Neuron (in vitro differentiated cells): ENCODE measurements at regions not wholly inside any gene's neighbourhood (a gene's known extent, or its start where the extent isn't known, plus 50 kb on each side); places are given as distances from the start of the nearest gene placed in this dataset.
A peak's percentile ranks its signal among the peaks of the same experiment; 100 is the strongest.
"Not testable (repeated sequence)": the region's sequence is repeated elsewhere in the genome, so short reads cannot be mapped to it uniquely, and the experiment has no call there.

Source experiments
- H2AFZ ChIP-seq: one replicate; pipeline ENCODE4 v1.6.1; 2013; ENCODE audit warnings: low read depth, mild to moderate bottlenecking, inconsistent platforms, low read length, moderate library complexity
- H3K27me3 ChIP-seq: one replicate; pipeline ENCODE4 v1.6.1; 2013; ENCODE audit warnings: low read length; ENCODE audit not compliant: insufficient read depth
- H3K36me3 ChIP-seq: one replicate; pipeline ENCODE4 v1.6.1; 2013; ENCODE audit warnings: low read length; ENCODE audit not compliant: insufficient read depth
- H3K4me1 ChIP-seq: one replicate; pipeline ENCODE4 v1.6.1; 2013; ENCODE audit warnings: low read length; ENCODE audit not compliant: insufficient read depth
- H3K4me3 ChIP-seq: 2 replicates; pipeline ENCODE4 v1.5.1; 2013; ENCODE audit warnings: mild to moderate bottlenecking, low read length, moderate library complexity
- H3K9me3 ChIP-seq: one replicate; pipeline ENCODE4 v1.6.1; 2013; ENCODE audit warnings: low read length

DNA sequence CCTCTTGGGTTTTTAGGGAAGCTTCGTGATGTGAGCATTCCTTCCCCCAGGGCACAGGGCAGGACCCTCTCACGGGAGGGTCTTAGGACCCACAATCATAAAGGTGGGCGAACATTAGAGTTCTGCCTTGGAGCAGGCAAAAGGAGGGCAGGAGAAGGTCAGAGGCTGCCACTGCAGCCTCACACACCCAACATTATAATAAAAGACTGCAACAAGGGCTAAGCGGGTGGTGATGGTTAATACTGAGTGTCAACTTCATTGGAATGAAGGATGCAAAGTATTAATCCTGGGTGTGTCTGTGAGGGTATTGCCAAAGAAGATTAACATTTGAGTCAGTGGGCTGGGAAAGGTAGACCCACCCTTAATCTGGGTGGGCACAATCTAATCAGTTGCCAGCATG, 206.6 kb upstream of the C2CD4B start:
- not testable (repeated sequence) for H3K4me3 ChIP-seq, H3K27me3 ChIP-seq, H3K4me1 ChIP-seq, H2AFZ ChIP-seq, H3K36me3 ChIP-seq, H3K9me3 ChIP-seq

DNA sequence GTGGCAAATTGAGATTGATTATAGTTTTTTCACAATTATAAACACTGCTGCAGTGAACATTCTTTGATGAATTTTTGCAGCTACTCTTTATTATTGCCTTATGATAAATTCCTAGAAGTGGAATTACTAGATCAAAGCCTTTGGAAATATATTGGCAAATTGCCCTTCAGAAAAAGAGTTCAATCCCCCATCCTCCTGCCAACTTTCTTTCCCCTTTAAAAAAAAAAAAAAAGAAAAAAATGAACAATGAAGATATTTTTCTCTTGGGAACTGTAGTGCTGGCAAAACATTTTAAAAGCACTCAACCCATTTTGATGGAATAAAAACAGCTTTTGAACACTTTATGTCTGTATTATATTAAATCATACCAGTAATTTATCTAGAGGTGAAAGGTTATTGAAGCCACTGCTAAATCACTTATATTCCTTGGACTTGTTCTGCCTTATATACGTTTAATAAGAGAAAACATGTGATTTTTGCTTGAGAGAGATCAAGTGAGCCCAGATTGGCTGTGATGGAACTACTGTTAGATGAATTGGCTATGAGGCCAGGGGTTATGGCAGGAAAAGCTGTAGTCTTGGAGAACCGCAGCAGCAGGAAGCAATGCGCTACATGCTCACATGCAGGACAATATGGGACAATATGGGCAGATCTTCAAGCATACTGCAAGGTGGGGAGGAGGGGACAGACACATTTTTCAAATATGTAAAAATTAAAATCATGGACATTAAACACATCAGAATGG, 212.8 kb upstream of the C2CD4B start:
- Histone ChIP-seq H3K36me3 (no peaks in the 10 kb centered on the region), H2AFZ (no peak overlapping the region), H3K4me1 (no peaks in the 10 kb centered on the region), H3K27me3 (peaks cover 4% of the 10 kb centered on the region), H3K4me3 (no peak overlapping the region), H3K9me3 (no peaks in the 10 kb centered on the region)

DNA sequence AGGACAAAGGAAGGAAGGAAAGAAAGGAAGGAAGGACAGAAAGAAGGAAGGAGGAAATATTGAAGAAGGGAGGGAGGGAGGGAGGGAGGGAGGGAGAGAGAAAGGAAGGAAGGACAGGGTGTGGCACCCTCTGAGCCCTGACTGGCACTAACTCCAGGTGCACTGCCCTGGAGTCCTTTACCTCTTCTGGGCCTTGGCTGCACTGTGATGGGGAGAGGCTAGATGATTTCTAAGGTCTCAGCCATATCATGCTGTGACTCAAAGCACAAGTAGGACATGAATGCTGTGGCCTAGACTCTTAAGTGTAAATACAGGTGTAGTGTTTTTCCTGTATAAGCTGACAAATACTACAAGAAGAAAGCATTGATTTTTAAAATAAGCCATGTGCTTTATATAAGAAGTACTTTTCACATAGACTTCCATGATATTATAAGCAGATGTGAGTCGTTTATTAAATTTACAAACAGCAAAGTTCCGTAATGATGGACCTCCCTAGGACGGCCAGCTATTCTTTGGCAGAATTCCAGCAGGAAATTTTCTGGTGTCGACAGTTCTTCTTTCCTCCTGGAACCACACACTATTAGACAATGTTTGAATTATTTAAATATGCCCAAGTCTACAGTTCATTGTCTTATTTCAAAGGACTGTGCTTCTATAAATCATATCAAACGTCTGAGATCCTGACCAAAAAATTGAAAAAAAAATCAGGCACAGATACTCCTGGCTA, 213.8 kb upstream of the C2CD4B start:
- Histone ChIP-seq H3K27me3 (peaks cover 4% of the 10 kb centered on the region), H3K9me3 (no peaks in the 10 kb centered on the region), H3K4me3 (no peak overlapping the region), H3K4me1 (no peaks in the 10 kb centered on the region), H3K36me3 (no peaks in the 10 kb centered on the region), H2AFZ (no peak overlapping the region)

DNA sequence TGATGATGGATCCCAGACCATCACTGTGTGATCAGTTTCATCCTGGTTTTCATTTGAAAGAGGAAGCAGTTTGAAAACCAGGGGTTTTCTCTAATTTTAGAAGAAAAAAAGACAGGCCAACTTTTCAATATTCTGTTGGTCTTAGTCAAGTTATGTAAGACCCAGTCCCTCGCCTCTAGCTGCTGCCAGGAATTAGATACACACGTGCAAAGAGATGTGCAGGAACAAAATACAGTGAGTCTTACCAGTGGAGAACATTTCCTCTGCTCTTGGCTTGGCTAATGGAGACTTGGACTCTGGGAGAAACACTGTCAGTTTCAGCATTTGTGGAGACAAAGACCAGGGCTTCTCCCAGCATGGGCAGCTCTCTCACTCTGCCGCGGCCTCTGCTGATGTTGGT, 214.9 kb upstream of the C2CD4B start:
- Histone ChIP-seq H3K36me3 (no peaks in the 10 kb centered on the region), H3K9me3 (no peaks in the 10 kb centered on the region), H3K27me3 (peaks cover 4% of the 10 kb centered on the region), H2AFZ (no peak overlapping the region), H3K4me1 (no peaks in the 10 kb centered on the region), H3K4me3 (no peak overlapping the region)

DNA sequence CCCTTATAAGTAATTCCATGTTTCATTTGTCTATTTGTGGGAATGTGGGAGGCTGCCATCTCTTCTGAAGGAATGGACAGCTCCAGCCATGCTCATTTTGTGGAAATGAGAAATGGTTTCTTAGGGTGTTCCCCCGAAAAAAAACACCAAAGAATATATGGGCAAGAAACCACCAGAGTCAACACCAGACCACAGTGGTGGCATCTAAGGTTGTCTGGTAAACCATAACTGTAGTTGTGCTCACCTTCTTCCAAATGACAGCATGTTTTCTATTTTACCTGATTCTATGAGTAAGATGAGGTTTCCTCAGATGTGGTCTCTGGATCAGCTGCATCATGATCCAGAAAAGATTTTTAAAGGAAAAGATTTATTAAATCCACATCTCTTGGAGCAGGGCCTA, 217.0 kb upstream of the C2CD4B start:
- H3K4me3 ChIP-seq = no peak overlapping the region
- H3K9me3 ChIP-seq = no peaks in the 10 kb centered on the region

DNA sequence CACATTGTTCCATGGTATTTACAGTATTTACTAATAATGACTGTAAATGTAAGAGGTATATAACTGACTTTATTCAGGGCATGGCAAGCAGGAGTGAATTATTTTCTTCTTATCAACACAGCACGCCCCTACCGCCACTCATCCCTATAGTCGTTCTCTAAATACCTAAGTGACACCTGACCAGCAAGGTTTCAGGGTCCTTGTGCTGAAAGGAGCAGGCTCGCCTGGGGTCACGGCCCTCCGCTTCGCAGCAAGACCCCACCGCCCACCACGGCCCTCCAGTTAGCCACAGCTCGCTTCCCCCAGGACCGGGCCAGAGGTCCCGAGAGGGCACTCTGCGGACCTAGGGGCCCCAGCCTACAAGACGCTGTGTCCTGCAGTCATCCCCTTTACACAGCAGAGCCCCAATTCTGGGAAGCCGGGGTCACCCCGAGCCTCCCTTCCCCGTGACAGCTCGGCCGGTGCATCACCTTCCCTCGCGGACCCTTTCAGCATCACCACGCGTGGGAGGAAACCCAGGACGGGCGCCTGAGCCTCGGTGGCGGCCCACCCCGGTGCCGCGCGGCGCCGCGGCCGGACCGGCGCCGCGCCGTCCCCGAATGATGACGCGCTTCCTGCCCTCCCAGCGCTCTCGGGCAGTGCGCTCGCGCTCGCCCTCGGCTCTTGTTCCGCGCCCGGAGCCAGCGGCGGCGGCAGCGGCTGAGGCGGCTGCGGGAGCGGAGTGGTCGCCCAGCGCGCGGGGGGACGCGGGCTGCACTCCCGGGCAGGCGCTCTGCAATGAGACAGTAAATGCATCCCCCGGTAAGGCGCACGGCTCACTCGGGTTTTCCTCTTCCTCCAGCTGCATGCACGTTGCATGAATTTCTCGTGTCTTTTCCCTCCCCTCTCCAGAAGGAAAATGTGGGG, 225.1 kb upstream of the C2CD4B start, which contains the start of gene TLN2:
TLN2 (plus strand) TSS at position 666 of the 906 bp plus-strand sequence.
- Histone ChIP-seq H3K4me1 (peaks cover 22% of the 10 kb centered on the region), H3K4me3 (peak within 1 kb of the TSS; percentile 84), H3K36me3 (no peaks in the 10 kb centered on the region), H2AFZ (peak within 1 kb of the TSS; percentile 78), H3K27me3 (no peaks in the 10 kb centered on the region), H3K9me3 (no peaks in the 10 kb centered on the region)

More for the DNA sequence above, 217.0 kb upstream of the C2CD4B start:
- H3K4me1 ChIP-seq = no peaks in the 10 kb centered on the region
- H3K27me3 ChIP-seq = peaks cover 4% of the 10 kb centered on the region
- H3K36me3 ChIP-seq = no peaks in the 10 kb centered on the region
- H2AFZ ChIP-seq = no peak overlapping the region

DNA sequence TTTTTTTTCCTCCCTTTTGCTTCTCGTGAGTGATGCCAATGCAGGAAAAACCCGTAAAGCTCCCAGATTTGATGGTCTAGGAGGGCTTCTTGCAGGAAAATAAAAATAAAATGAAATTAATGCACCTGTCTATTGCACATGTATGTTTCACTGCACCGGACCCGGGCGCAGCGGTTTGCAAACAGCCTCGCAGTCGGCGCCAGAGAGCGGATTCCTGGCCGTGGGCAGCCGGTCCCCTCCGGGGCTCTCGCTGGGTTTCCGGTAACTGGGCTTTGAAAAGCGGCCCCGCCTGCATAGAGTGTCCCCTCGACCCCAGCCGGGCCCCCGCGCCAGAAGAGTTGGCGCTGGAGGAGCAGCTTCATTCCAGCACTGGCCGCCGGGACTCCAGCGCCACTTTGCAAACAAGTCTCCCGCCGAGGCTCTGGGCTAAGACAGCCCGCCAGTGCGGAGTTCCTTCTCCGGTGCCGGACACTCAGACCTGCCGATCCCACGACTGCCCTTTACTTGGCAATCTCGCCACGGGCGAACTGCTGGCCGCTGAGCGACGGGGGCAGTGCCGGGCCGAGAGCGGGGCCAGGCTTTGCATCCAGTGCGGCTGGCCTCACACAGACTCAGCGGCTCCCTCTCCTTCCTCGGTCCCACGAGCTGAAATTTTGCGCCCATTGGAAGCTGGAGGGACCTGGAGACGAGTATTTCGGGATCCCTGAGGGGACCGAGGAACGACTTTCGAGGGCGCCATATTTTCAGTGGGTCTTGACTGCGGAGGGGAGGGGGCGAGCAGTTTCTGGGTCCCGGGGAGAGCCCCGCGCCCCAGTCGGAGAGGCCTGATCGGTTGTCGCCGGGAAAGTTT, 225.9 kb upstream of the C2CD4B start:
- Histone ChIP-seq H2AFZ (peak overlapping the region; percentile 78), H3K9me3 (no peaks in the 10 kb centered on the region), H3K27me3 (no peaks in the 10 kb centered on the region), H3K4me3 (peak overlapping the region; percentile 84), H3K36me3 (no peaks in the 10 kb centered on the region), H3K4me1 (peaks cover 22% of the 10 kb centered on the region)

DNA sequence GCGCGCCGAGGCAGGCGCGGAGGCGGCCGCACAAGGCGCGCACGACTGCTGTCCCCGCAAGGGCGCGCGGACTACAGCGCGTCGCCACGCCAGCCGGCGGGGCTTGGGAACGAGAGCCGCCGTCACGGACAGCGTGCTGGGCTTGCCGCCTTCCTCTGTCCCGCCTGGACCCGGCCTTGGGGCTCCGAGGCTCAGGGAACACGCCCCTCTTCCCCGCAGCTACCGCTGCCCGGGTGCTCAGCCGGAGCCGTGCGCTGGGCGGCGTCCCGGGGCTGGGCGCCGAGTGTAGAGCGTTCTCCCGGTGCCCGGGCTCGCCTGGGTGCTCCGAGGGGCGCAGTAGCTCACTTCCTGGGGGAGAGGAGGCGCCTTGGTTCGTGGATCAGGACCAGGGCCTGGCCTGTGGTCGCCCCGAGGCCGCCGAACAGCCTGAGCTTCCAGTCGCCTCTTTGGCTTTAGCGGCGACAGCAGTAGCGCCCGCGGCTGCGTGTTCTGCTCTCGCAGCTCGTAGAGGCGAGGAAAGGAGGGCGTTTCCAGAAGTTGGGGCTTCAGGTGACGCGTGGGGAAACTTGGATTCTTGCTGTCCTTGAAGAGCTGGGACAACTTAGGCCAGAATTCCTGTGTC, 226.7 kb upstream of the C2CD4B start:
- no peaks in the 10 kb centered on the region for H3K27me3 ChIP-seq
- H3K4me1 ChIP-seq = peaks cover 22% of the 10 kb centered on the region
- H3K4me3 ChIP-seq = peak overlapping the region; percentile 84
- no peaks in the 10 kb centered on the region for H3K9me3 ChIP-seq
- H3K36me3 ChIP-seq = no peaks in the 10 kb centered on the region
- H2AFZ ChIP-seq = peak overlapping the region; percentile 78

DNA sequence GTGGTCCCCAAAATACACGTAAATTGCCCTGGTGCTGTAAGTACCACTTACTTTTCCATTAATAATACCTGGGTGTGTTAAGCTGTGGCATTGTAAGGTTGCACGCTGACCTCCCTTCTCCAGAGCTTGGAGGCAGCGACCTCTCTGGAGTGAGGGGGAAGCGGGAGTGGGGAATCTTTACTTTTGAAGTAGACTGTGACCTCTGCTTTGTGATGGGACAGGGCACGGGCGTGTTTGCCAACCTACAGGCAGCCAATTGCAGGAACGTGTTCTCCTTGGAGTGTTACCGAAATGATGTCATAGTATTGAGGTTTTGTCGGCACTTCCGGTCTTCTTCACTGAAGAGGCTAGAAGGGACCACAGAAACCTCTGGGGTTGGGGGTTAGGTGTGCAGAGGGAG, 227.3 kb upstream of the C2CD4B start:
- Histone ChIP-seq H3K27me3 (no peaks in the 10 kb centered on the region), H3K4me1 (peaks cover 22% of the 10 kb centered on the region), H3K36me3 (no peaks in the 10 kb centered on the region), H3K9me3 (no peaks in the 10 kb centered on the region), H3K4me3 (peak overlapping the region; percentile 84), H2AFZ (peak overlapping the region; percentile 78)

DNA sequence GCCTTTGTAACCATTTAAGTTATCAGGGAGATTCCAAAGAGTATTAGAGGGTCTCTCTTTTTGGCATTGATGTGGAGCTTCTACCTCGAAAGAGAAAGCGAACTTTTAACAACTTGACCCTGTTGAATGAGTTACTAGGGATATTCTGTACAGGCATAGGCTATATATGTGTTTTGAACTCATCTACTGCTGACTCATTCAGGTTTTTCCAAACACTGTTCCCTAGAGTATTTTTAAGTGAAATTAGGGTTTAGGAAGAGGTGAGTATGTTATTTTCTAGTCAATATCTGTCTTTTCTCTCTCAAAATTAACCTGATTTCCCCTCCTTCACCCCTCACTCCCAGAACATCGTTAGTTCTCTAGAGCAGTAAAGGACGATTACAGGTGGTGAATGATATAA, 228.1 kb upstream of the C2CD4B start:
- peaks cover 22% of the 10 kb centered on the region for H3K4me1 ChIP-seq
- no peaks in the 10 kb centered on the region for H3K27me3 ChIP-seq
- H3K36me3 ChIP-seq = no peaks in the 10 kb centered on the region
- peaks cover 2% of the 10 kb centered on the region for H3K9me3 ChIP-seq
- H2AFZ ChIP-seq = no peak overlapping the region
- no peak overlapping the region for H3K4me3 ChIP-seq

DNA sequence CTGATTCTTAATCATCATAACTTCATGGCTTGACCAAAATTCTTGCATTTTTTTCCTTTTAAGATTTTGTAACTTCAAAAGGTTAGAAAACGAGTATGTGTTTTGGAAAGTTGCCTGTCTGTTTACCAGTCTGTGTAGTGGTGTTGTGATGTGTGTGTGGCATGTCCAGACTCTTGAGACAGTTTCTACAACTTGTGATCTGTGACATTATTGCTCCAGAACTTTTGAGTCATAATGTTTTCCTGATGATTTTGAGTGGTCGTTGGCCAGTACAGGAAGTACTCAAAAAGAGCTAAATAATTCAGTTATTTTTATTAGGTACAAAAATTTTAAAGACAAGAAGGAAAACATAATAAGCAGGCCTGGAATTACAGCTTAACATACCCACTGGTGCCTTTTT, 229.0 kb upstream of the C2CD4B start:
- no peak overlapping the region for H2AFZ ChIP-seq
- no peaks in the 10 kb centered on the region for H3K36me3 ChIP-seq
- H3K27me3 ChIP-seq = no peaks in the 10 kb centered on the region
- peaks cover 2% of the 10 kb centered on the region for H3K9me3 ChIP-seq
- H3K4me3 ChIP-seq = no peak overlapping the region
- H3K4me1 ChIP-seq = peaks cover 21% of the 10 kb centered on the region

DNA sequence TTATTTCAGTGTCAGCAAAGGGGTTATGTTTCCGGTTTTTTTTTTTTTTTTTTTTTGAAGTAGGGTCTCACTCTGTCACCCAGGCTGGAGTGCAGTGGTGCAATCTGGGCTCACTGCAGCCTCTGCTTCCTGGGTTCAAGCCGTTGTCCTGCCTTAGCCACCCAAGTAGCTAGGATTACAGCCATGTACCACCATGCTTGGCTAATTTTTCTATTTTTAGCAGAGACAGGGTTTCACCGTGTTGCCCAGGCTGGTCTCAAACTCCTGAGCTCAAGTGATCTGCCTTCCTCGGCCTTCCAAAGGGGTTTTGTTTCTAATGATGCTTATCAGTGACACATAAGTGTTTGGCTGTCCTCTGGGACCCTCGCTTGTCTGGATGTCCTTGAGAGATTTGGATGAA, 235.7 kb upstream of the C2CD4B start:
- H3K4me3 ChIP-seq = no peak overlapping the region
- H3K36me3 ChIP-seq = no peaks in the 10 kb centered on the region
- H3K27me3 ChIP-seq = no peaks in the 10 kb centered on the region
- no peak overlapping the region for H2AFZ ChIP-seq
- no peaks in the 10 kb centered on the region for H3K4me1 ChIP-seq
- peaks cover 4% of the 10 kb centered on the region for H3K9me3 ChIP-seq
